Neural progenitor cell (in vitro differentiated cells): ENCODE measurements at regions not wholly inside any gene's neighbourhood (a gene's known extent, or its start where the extent isn't known, plus 50 kb on each side); places are given as distances from the start of the nearest gene placed in this dataset.

Source experiments
- DNase-seq: peaks from one replicate; pipeline ENCODE4 v3.0.0-alpha.2; 2016; ENCODE audit warnings: low spot score
- H2AFZ ChIP-seq: fragments of 200-600 bp; sonication (generic); replicated peaks from 2 replicates; pipeline ENCODE4 v1.6.1; 2016; ENCODE audit warnings: antibody characterized with exemption
- H3F3A ChIP-seq: fragments of 200-600 bp; sonication (generic); 2 replicates; pipeline ENCODE4 v1.6.1; 2016; ENCODE audit warnings: antibody characterized with exemption, low read depth
- H3K27ac ChIP-seq: fragments of 200-600 bp; sonication (generic); 2 replicates; pipeline ENCODE4 v1.5.1; 2016; ENCODE audit warnings: mild to moderate bottlenecking
- H3K27me3 ChIP-seq: fragments of 200-600 bp; sonication (generic); 2 replicates; pipeline ENCODE4 v1.6.1; 2016; ENCODE audit warnings: mild to moderate bottlenecking, moderate library complexity
- H3K36me3 ChIP-seq: fragments of 200-600 bp; sonication (generic); 2 replicates; pipeline ENCODE4 v1.5.1; 2016
- H3K4me1 ChIP-seq: fragments of 200-600 bp; sonication (generic); 2 replicates; pipeline ENCODE4 v1.6.1; 2016; ENCODE audit warnings: mixed run types
- H3K4me2 ChIP-seq: fragments of 200-600 bp; sonication (generic); 2 replicates; pipeline ENCODE4 v1.6.1; 2016
- H3K4me3 ChIP-seq: fragments of 200-600 bp; sonication (generic); 2 replicates; pipeline ENCODE4 v1.5.1; 2016
- H3K79me2 ChIP-seq: fragments of 200-600 bp; sonication (generic); 2 replicates; pipeline ENCODE4 v1.6.1; 2016; ENCODE audit warnings: low read depth
- H3K9ac ChIP-seq: fragments of 200-600 bp; sonication (generic); 2 replicates; pipeline ENCODE4 v1.6.1; 2016
- H3K9me3 ChIP-seq: fragments of 200-600 bp; sonication (generic); 2 replicates; pipeline ENCODE4 v1.5.1; 2016; ENCODE audit warnings: low read depth
- H4K20me1 ChIP-seq: fragments of 200-600 bp; sonication (generic); 2 replicates; pipeline ENCODE4 v1.6.1; 2016; ENCODE audit warnings: low read depth
- H3K27ac Mint-ChIP-seq: 3 replicates; pipeline ENCODE4 v1.8.0; 2021; ENCODE audit warnings: mixed read lengths
- H3K27me3 Mint-ChIP-seq: 2 replicates; pipeline ENCODE4 v1.8.0; 2022; ENCODE audit warnings: low read depth, mild to moderate bottlenecking, inconsistent platforms, moderate library complexity, mixed read lengths; ENCODE audit not compliant: insufficient read depth
- H3K36me3 Mint-ChIP-seq: 3 replicates; pipeline ENCODE4 v1.8.0; 2021; ENCODE audit warnings: mixed read lengths
- H3K4me1 Mint-ChIP-seq: 3 replicates; pipeline ENCODE4 v1.8.0; 2021; ENCODE audit warnings: mixed read lengths
- H3K4me3 Mint-ChIP-seq: 3 replicates; pipeline ENCODE4 v1.8.0; 2021; ENCODE audit warnings: mild to moderate bottlenecking, moderate library complexity, mixed read lengths
- H3K9me3 Mint-ChIP-seq: 3 replicates; pipeline ENCODE4 v1.8.0; 2020; ENCODE audit warnings: mixed read lengths
- CTCF ChIP-seq: fragments of 200-600 bp; sonication (generic); IDR thresholded peaks from 2 replicates; pipeline ENCODE4 v1.5.1; 2017; ENCODE audit warnings: antibody characterized with exemption, mild to moderate bottlenecking
- EZH2 ChIP-seq: fragments of 200-600 bp; sonication (generic); IDR thresholded peaks from 2 replicates; pipeline ENCODE4 v1.6.1; 2017; ENCODE audit warnings: antibody characterized with exemption, mild to moderate bottlenecking, moderate library complexity
- EZH2phosphoT487 ChIP-seq: fragments of 200-600 bp; sonication (generic); IDR thresholded peaks from 2 replicates; pipeline ENCODE4 v1.6.1; 2017; ENCODE audit warnings: antibody characterized with exemption

GRCh38 chr15:62717496-62717895 lies 325.1 kb upstream of the TPM1 start:
- no peaks in the 10 kb centered on the region for H3K9me3 ChIP-seq
- no peak overlapping the region for H3K4me3 Mint-ChIP-seq
- H3K4me3 ChIP-seq: no peak overlapping the region
- H3F3A ChIP-seq: no peaks in the 10 kb centered on the region
- H3K9me3 Mint-ChIP-seq: no peaks in the 10 kb centered on the region
- no peak for TF ChIP-seq EZH2phosphoT487
- TF ChIP-seq EZH2: no peak
- no peak for TF ChIP-seq CTCF
- peaks cover 3% of the 10 kb centered on the region for H3K27me3 Mint-ChIP-seq
- no peaks in the 10 kb centered on the region for H3K36me3 ChIP-seq
- H4K20me1 ChIP-seq: no peaks in the 10 kb centered on the region
- H3K4me1 Mint-ChIP-seq: no peaks in the 10 kb centered on the region
- DNase-seq: no peak
- no peaks in the 10 kb centered on the region for H3K27me3 ChIP-seq
- H3K27ac Mint-ChIP-seq: no peak overlapping the region
- H3K79me2 ChIP-seq: no peaks in the 10 kb centered on the region
- H3K4me1 ChIP-seq: no peaks in the 10 kb centered on the region
- no peak overlapping the region for H3K27ac ChIP-seq
- peaks cover 20% of the 10 kb centered on the region for H3K36me3 Mint-ChIP-seq
- no peak overlapping the region for H3K9ac ChIP-seq
- H3K4me2 ChIP-seq: no peak overlapping the region
- H2AFZ ChIP-seq: no peak overlapping the region

DNA sequence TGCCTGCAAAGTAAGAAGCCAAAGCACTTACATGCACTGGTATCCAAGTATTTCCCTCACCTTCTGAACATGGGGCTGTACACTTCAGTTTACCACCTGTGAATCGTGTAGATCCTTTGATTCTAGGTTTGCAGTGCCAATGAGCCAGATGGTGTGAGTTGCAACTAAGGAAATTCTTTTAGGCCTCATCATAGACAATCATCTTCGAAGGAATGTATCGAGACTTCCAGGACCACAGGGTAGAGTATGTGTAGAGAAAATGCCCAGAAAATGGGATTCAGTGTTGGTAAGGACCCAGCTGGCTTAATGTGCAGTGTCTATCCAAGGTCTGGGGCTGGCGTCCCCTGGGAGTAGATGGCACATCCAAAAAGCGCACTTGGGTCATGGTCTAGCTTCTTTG lies 323.2 kb upstream of the TPM1 start:
- TF ChIP-seq EZH2 (no peak), CTCF (no peak), EZH2phosphoT487 (no peak)
- no peaks in the 10 kb centered on the region for H4K20me1 ChIP-seq
- no peak overlapping the region for H3K27ac Mint-ChIP-seq
- H3K9me3 ChIP-seq: no peaks in the 10 kb centered on the region
- H3K36me3 ChIP-seq: no peaks in the 10 kb centered on the region
- H3K9ac ChIP-seq: no peak overlapping the region
- no peaks in the 10 kb centered on the region for H3K4me1 Mint-ChIP-seq
- H3K27me3 Mint-ChIP-seq: peaks cover 3% of the 10 kb centered on the region
- H3K36me3 Mint-ChIP-seq: peaks cover 21% of the 10 kb centered on the region
- H3K9me3 Mint-ChIP-seq: no peaks in the 10 kb centered on the region
- H3K27me3 ChIP-seq: no peaks in the 10 kb centered on the region
- DNase-seq: no peak
- no peak overlapping the region for H3K4me3 ChIP-seq
- H3K4me1 ChIP-seq: no peaks in the 10 kb centered on the region
- H3K27ac ChIP-seq: no peak overlapping the region
- no peaks in the 10 kb centered on the region for H3F3A ChIP-seq
- H2AFZ ChIP-seq: no peak overlapping the region
- no peak overlapping the region for H3K4me3 Mint-ChIP-seq
- no peaks in the 10 kb centered on the region for H3K79me2 ChIP-seq
- no peak overlapping the region for H3K4me2 ChIP-seq

- TF ChIP-seq EZH2phosphoT487: no peak
- no peak for TF ChIP-seq EZH2
- TF ChIP-seq CTCF: no peak
- Histone ChIP-seq H3K9me3 (no peaks in the 10 kb centered on the region), H3K4me3 (no peak overlapping the region), H2AFZ (no peak overlapping the region), H3K79me2 (no peaks in the 10 kb centered on the region), H3K4me2 (no peak overlapping the region), H3K27me3 (no peaks in the 10 kb centered on the region), H3K9ac (no peak overlapping the region), H4K20me1 (no peaks in the 10 kb centered on the region), H3K27ac (no peak overlapping the region), H3K4me1 (no peaks in the 10 kb centered on the region), H3F3A (no peaks in the 10 kb centered on the region), H3K36me3 (no peaks in the 10 kb centered on the region)
- no peaks in the 10 kb centered on the region for H3K9me3 Mint-ChIP-seq
- H3K27me3 Mint-ChIP-seq: peaks cover 3% of the 10 kb centered on the region
- no peak overlapping the region for H3K27ac Mint-ChIP-seq
- H3K4me3 Mint-ChIP-seq: no peak overlapping the region
- peaks cover 23% of the 10 kb centered on the region for H3K36me3 Mint-ChIP-seq
- no peaks in the 10 kb centered on the region for H3K4me1 Mint-ChIP-seq
- DNase-seq: no peak
These were observed 320.3 kb upstream of the TPM1 start for GRCh38 chr15:62722237-62722636.

- Mint-ChIP-seq H3K4me3 (no peak overlapping the region), H3K4me1 (no peaks in the 10 kb centered on the region), H3K9me3 (peaks cover 9% of the 10 kb centered on the region), H3K27me3 (no peaks in the 10 kb centered on the region), H3K36me3 (peaks cover 16% of the 10 kb centered on the region), H3K27ac (no peak overlapping the region)
- Histone ChIP-seq H3K4me2 (no peak overlapping the region), H3K36me3 (peaks cover 5% of the 10 kb centered on the region), H3K9ac (no peak overlapping the region), H2AFZ (no peak overlapping the region), H3K4me3 (no peak overlapping the region), H3F3A (no peaks in the 10 kb centered on the region), H3K27me3 (no peaks in the 10 kb centered on the region), H3K79me2 (no peaks in the 10 kb centered on the region), H3K9me3 (peaks cover 5% of the 10 kb centered on the region), H3K4me1 (no peaks in the 10 kb centered on the region), H4K20me1 (no peaks in the 10 kb centered on the region), H3K27ac (no peak overlapping the region)
- TF ChIP-seq EZH2 (no peak), EZH2phosphoT487 (no peak), CTCF (no peak)
- no peak for DNase-seq
These were observed 316.1 kb upstream of the TPM1 start for GRCh38 chr15:62726461-62726860.
